GM23338 (cell line): ENCODE measurements at regions not wholly inside any gene's neighbourhood (a gene's known extent, or its start where the extent isn't known, plus 50 kb on each side); places are given as distances from the start of the nearest gene placed in this dataset.

Experiments used
- ATAC-seq: fragments of 200-7000 bp; cut with Tn5 transposase; 3 replicates; pipeline ENCODE4 v1.9.1; 2020
- DNase-seq: peaks from one replicate; pipeline ENCODE4 v3.0.0-alpha.2; 2015; ENCODE audit warnings: low spot score
- H2AFZ ChIP-seq: fragments of 200-600 bp; sonication (generic); 2 replicates; pipeline ENCODE4 v1.8.0; 2016; ENCODE audit warnings: antibody characterized with exemption, mild to moderate bottlenecking, moderate library complexity
- H3F3A ChIP-seq: fragments of 200-600 bp; sonication (generic); replicated peaks from 2 replicates; pipeline ENCODE4 v1.8.0; 2017; ENCODE audit warnings: antibody characterized with exemption, mixed run types, low read depth
- H3K27ac ChIP-seq: fragments of 200-600 bp; sonication (generic); 2 replicates; pipeline ENCODE4 v1.6.1; 2016; ENCODE audit warnings: low read depth
- H3K27me3 ChIP-seq: fragments of 200-600 bp; sonication (generic); 2 replicates; pipeline ENCODE4 v1.8.0; 2016; ENCODE audit warnings: mild to moderate bottlenecking, mixed run types, moderate library complexity; ENCODE audit not compliant: insufficient read depth
- H3K36me3 ChIP-seq: fragments of 200-600 bp; sonication (generic); 2 replicates; pipeline ENCODE4 v1.8.0; 2016; ENCODE audit warnings: mild to moderate bottlenecking; ENCODE audit not compliant: insufficient read depth
- H3K4me1 ChIP-seq: fragments of 200-600 bp; sonication (generic); 2 replicates; pipeline ENCODE4 v1.8.0; 2016; ENCODE audit warnings: mild to moderate bottlenecking, moderate library complexity; ENCODE audit not compliant: insufficient read depth
- H3K4me2 ChIP-seq: fragments of 200-600 bp; sonication (generic); 2 replicates; pipeline ENCODE4 v1.7.1; 2017; ENCODE audit warnings: mixed run types
- H3K4me3 ChIP-seq: fragments of 200-600 bp; sonication (generic); 2 replicates; pipeline ENCODE4 v1.6.1; 2016; ENCODE audit warnings: mixed run types
- H3K79me2 ChIP-seq: fragments of 200-600 bp; sonication (generic); replicated peaks from 2 replicates; pipeline ENCODE4 v1.8.0; 2017; ENCODE audit warnings: mild to moderate bottlenecking; ENCODE audit not compliant: insufficient read depth
- H3K9me2 ChIP-seq: fragments of 200-600 bp; sonication (generic); 2 replicates; pipeline ENCODE4 v1.8.0; 2017; ENCODE audit not compliant: insufficient read depth
- H4K20me1 ChIP-seq: fragments of 200-600 bp; sonication (generic); replicated peaks from 2 replicates; pipeline ENCODE4 v1.8.0; 2017; ENCODE audit warnings: mild to moderate bottlenecking; ENCODE audit not compliant: insufficient read depth
- H3K27ac Mint-ChIP-seq: 2 replicates; pipeline ENCODE4 v1.8.0; 2020; ENCODE audit warnings: inconsistent platforms, mild to moderate bottlenecking, moderate library complexity, mixed read lengths
- H3K27me3 Mint-ChIP-seq: 3 replicates; pipeline ENCODE4 v1.8.0; 2022; ENCODE audit warnings: low read depth, mild to moderate bottlenecking, moderate library complexity, mixed read lengths, inconsistent platforms; ENCODE audit not compliant: insufficient read depth, poor library complexity
- H3K36me3 Mint-ChIP-seq: 3 replicates; pipeline ENCODE4 v1.8.0; 2021; ENCODE audit warnings: low read depth, mild to moderate bottlenecking, inconsistent platforms, moderate library complexity, mixed read lengths
- H3K4me1 Mint-ChIP-seq: 3 replicates; pipeline ENCODE4 v1.8.0; 2020; ENCODE audit warnings: mild to moderate bottlenecking, inconsistent platforms, mixed read lengths
- H3K4me3 Mint-ChIP-seq: 3 replicates; pipeline ENCODE4 v1.8.0; 2021; ENCODE audit warnings: moderate library complexity, mild to moderate bottlenecking, inconsistent platforms, mixed read lengths
- H3K9me3 Mint-ChIP-seq: 3 replicates; pipeline ENCODE4 v1.8.0; 2020; ENCODE audit warnings: moderate library complexity, mild to moderate bottlenecking, inconsistent platforms, mixed read lengths
- CREB1 ChIP-seq: fragments of 250-450 bp; sonication (Bioruptor Pico); IDR thresholded peaks from 2 replicates; pipeline ENCODE4 v1.5.0; 2020; ENCODE audit warnings: low read depth, mild to moderate bottlenecking, moderate library complexity
- CTCF ChIP-seq, 2 experiments: fragments of 200-600 bp in 1 of 2; sonication (generic) in 1 of 2; conservative IDR thresholded peaks; 2 replicates each; pipeline versions ENCODE4 v1.5.1 to v1.6.1; 2016 to 2017; ENCODE audit warnings: antibody characterized with exemption in 2 of 2, low read depth in 2 of 2, mild to moderate bottlenecking in 2 of 2, moderate library complexity in 1 of 2
- ETS1 ChIP-seq: IDR thresholded peaks from 2 replicates; pipeline ENCODE4 v1.6.1; 2016; ENCODE audit warnings: antibody characterized with exemption
- EZH2 ChIP-seq: fragments of 200-600 bp; sonication (generic); IDR thresholded peaks from one replicate; pipeline ENCODE4 v1.8.0; 2017; ENCODE audit warnings: antibody characterized with exemption, mild to moderate bottlenecking, low read depth; ENCODE audit not compliant: unreplicated experiment
- EZH2phosphoT487 ChIP-seq: fragments of 200-600 bp; sonication (generic); IDR thresholded peaks from one replicate; pipeline ENCODE4 v1.8.1; 2018; ENCODE audit warnings: antibody characterized with exemption; ENCODE audit not compliant: unreplicated experiment
- JUNB ChIP-seq: IDR thresholded peaks from one replicate; pipeline ENCODE4 v1.6.1; 2016; ENCODE audit warnings: antibody characterized with exemption; ENCODE audit not compliant: unreplicated experiment
- NANOG ChIP-seq: IDR thresholded peaks from 2 replicates; pipeline ENCODE4 v1.6.1; 2016; ENCODE audit warnings: antibody characterized with exemption, borderline replicate concordance
- POLR2AphosphoS5 ChIP-seq: IDR thresholded peaks from 2 replicates; pipeline ENCODE4 v1.6.1; 2016; ENCODE audit warnings: antibody characterized with exemption, low read depth
- REST ChIP-seq: IDR thresholded peaks from one replicate; pipeline ENCODE4 v1.6.1; 2018; ENCODE audit warnings: antibody characterized with exemption; ENCODE audit not compliant: unreplicated experiment
- STAT1 ChIP-seq: IDR thresholded peaks from one replicate; pipeline ENCODE4 v1.6.1; 2016; ENCODE audit warnings: antibody characterized with exemption; ENCODE audit not compliant: unreplicated experiment
- ZNF114 ChIP-seq: fragments of 250-450 bp; sonication (Bioruptor Pico); IDR thresholded peaks from 2 replicates; pipeline ENCODE4 v1.5.0; 2020; ENCODE audit warnings: mild to moderate bottlenecking, moderate library complexity
- ZNF331 ChIP-seq: fragments of 250-450 bp; sonication (Bioruptor Pico); IDR thresholded peaks from 2 replicates; pipeline ENCODE4 v1.5.0; 2020; ENCODE audit warnings: low read depth, mild to moderate bottlenecking, moderate library complexity

GRCh38 chr1:79117376-79117775, 110.8 kb upstream of the ADGRL4 start (continued):
- TF ChIP-seq CTCF (conservative IDR thresholded peaks at IDR 0.05; ENCODE audit: low read depth in 2 of 2), result no peak
- TF ChIP-seq POLR2AphosphoS5, result no peak
- TF ChIP-seq EZH2, result no peak

GRCh38 chr1:79113836-79114235, 107.3 kb upstream of the ADGRL4 start:
- ATAC-seq (no peak), DNase-seq (no peak)
- H3K9me2 ChIP-seq, result 0 out of 2 replicates have a peak, but pooled peaks cover 4% of the 10 kb centered on the region
- Mint-ChIP-seq H3K27ac (no peak overlapping the region; the same call in 1 of the 2 replicates), H3K36me3 (no peaks in the 10 kb centered on the region), H3K4me3 (no peak overlapping the region), H3K9me3 (no peaks in the 10 kb centered on the region; the same call in 2 of the 3 replicates), H3K4me1 (no peaks in the 10 kb centered on the region), H3K27me3 (peaks cover 2% of the 10 kb centered on the region)
- H3K79me2 ChIP-seq, result no peaks in the 10 kb centered on the region
- H4K20me1 ChIP-seq, result no peaks in the 10 kb centered on the region
- no peaks in the 10 kb centered on the region for H3K27me3 ChIP-seq
- no peak overlapping the region for H2AFZ ChIP-seq
- no peaks in the 10 kb centered on the region for H3K4me1 ChIP-seq
- H3K27ac ChIP-seq, result no peak overlapping the region
- H3K4me3 ChIP-seq, result no peak overlapping the region
- no peaks in the 10 kb centered on the region for H3K36me3 ChIP-seq
- H3K4me2 ChIP-seq, result no peak overlapping the region
- H3F3A ChIP-seq, result no peaks in the 10 kb centered on the region
- no peak for TF ChIP-seq CREB1 (CRISPR knock-in tag)
- no peak for TF ChIP-seq REST
- no peak for TF ChIP-seq ETS1
- TF ChIP-seq EZH2phosphoT487, result no peak
- no peak for TF ChIP-seq JUNB
- no peak for TF ChIP-seq POLR2AphosphoS5
- TF ChIP-seq ZNF114 (CRISPR knock-in tag), result no peak
- TF ChIP-seq CTCF (conservative IDR thresholded peaks at IDR 0.05; ENCODE audit: low read depth in 2 of 2), result no peak
- TF ChIP-seq STAT1, result no peak
- no peak for TF ChIP-seq NANOG
- TF ChIP-seq EZH2, result no peak
- no peak for TF ChIP-seq ZNF331 (CRISPR knock-in tag)
